ENCODE measurements at regions not wholly inside any gene's neighbourhood (a gene's known extent, or its start where the extent isn't known, plus 50 kb on each side); places are given as distances from the start of the nearest gene placed in this dataset.
"Not testable (repeated sequence)": the region's sequence is repeated elsewhere in the genome, so short reads cannot be mapped to it uniquely, and the experiment has no call there.

DNA sequence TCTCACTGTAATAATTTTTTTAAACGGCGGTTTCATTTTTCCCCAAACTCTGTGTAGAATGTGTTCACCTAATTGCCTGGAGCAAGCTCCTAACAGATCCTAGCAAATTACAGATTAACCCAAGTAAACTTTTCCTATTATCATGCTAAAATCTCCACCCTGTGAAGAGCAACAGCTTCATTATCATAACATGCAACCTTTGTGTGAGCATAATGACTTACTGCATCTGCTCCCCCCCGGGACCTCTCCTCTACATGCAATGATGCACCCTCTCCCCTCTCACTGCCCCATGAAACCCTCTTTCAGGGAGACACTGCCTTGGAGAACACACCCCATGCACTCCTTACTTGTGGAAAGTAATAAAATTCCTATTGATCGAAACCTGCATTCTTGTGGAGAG is 717.0 kb upstream of the TMPRSS15 start:
- no peak for DNase-seq

DNA sequence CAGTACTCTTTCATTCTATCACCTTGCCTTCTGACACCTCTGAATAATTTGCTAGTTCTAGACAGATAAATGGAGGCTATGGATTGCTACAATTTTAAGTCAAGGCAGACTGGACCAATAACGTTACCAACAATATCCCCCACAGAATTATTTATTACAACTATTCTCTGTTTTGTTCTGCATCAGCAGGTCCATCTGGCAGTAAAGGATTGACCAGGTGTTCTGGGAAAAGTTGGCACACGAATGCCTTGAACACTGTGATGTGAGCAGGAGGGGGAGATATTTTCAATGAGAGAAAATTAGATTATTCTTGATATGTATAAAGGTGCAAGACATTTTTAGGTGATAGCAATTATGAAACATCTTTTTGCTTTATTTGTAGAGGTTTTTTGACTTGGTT is 718.8 kb upstream of the TMPRSS15 start:
- peak; percentile 2 for DNase-seq

DNA sequence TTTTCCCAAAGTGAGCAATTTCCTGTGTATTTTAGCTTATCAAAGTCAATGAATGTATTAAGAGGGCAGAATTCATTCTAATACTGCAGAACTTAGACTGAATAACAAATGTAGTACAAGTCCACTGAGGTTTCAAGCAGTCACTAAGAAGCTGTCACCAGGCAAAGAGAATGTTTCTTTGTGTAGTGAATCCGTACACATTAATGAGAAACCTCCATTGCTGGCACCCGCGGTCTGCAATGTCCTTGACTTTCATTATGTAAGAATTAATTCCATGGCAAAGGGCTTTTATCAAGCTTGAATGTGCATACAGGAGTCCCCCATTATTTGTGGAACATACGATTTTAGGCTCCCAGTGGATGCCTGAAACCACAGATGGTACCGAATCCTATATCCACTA is 719.5 kb upstream of the TMPRSS15 start:
- DNase-seq = peak; percentile 1

- peak; percentile 1 for DNase-seq
Measured at GRCh38 chr21:19123525-19123924, 719.9 kb upstream of the TMPRSS15 start.

- peak; percentile 4 for DNase-seq
Measured at GRCh38 chr21:19124691-19125090, 721.1 kb upstream of the TMPRSS15 start.

DNA sequence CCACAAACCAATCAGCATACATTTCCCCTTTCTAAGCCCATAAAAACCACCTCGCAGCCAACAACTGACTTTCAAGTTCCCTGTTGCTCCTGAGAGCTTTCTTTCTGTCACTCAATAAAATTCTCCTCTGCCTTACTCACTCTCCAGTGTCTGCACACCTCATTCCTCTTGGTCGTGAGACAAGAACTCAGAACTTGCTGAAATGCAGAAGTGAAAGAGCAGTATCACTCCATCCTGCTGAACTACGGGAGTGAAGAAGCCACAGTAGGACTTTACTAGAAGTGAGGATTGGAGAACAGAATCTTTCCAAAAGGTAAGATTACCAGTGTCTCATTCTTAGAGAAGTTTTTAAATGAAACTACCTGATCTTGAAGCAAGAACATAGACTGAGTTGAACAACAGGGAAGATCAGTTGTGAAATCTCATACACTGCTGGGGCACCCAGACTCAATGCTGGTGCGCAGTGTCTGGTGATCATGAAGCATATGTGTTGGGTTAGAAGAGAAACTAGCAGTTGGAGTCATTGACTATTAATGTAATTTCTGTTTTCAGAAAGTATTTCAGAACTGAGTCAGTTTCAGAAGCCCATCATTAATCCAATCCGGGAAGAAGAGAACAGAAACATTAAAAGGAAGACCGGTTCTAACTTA is 726.9 kb upstream of the TMPRSS15 start:
- DNase-seq = no peak

GRCh38 chr21:19141511-19141910 is 737.9 kb upstream of the TMPRSS15 start:
- DNase-seq = no peak

- DNase-seq = peak; percentile 2
Measured at GRCh38 chr21:19145682-19146293, 742.2 kb upstream of the TMPRSS15 start.

GRCh38 chr21:19148056-19148455 is 744.5 kb upstream of the TMPRSS15 start:
- no peak for DNase-seq

- DNase-seq = peak; percentile 37
Measured at GRCh38 chr21:19171585-19171984, 768.0 kb upstream of the TMPRSS15 start.

- no peak for DNase-seq
Measured at GRCh38 chr21:19181604-19182140, 778.1 kb upstream of the TMPRSS15 start.

- DNase-seq = no peak
Measured at GRCh38 chr21:19197950-19198349, 794.4 kb upstream of the TMPRSS15 start.

DNA sequence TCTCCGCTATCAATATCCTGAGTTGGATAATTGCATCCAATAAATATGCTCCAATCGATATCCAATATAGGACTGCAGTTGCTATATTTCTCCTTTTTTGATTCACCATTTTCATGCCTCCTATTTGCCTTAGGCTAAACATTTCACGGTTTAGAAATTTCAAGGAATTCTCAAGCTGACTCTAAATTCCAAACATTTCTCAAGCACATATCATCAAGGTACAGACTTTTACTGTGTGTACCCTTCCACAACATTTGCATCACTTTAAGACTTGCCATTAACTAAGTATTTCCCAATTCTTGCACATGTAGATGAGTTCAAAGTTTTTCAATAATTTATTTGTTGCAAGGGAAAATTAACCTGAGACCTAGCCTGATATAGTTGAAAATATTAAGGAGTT is 795.2 kb upstream of the TMPRSS15 start:
- DNase-seq = no peak

GRCh38 chr21:19218163-19218562 is 814.6 kb upstream of the TMPRSS15 start:
- no peak for DNase-seq

- DNase-seq = no peak
Measured at GRCh38 chr21:19224090-19224489, 820.5 kb upstream of the TMPRSS15 start.

GRCh38 chr21:19228226-19228625 is 824.6 kb upstream of the TMPRSS15 start:
- peak; percentile 15 for DNase-seq

DNA sequence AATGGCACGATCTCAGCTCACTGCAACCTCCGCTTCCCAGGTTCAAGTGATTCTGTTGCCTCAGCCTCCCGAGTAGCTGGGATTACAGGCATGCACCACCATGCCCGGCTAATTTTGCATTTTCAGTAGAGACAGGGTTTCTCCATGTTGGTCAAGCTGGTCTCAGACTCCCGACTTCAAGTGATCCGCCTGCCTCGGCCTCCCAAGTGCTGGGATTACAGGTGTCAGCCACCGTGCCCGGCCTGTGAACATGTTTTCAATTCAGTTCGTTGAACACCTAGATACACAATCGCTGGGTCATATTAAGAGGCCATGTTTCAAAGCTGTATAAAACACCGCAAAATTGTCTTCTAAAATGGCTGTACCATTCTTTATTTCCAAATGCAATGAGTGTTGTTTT is 830.3 kb upstream of the TMPRSS15 start:
- DNase-seq = not testable (repeated sequence)

DNA sequence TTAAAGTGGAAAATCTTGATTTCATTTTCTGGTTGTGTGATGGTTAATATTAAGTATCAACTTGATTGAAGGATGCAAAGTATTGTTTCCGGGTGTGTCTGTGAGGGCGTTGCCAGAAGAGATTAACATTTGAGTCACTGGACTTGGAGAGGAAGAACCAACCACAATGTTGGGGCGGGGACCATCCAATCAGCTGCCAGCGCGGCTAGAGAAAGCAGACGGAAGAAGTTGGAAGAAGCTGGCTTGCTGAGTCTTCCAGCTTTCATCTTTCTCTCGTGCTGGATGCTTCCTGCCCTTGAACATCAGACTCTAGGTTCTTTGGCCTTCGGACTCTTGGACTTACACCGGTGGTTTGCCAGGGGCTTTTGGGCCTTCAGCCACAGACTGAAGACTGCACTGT is 832.6 kb upstream of the TMPRSS15 start:
- no peak for DNase-seq

DNA sequence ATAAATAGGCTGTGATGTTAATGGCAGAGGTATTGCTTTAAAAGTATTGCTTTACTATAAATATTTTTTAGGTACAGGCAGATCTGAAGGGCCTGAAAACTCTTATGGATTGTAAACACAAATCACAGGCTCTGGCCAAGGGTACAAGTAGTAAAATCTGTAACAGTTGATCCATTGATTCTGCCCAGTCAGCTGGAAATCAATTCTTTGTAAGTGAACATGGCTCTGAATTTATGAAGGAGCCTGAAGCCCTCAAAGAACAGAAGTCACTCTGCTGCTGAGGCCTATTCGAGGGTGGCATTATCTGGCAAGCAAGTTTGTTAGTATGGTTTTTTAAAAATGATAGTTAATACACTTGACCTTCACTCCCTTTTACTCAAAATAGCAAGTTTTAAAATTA is 834.0 kb upstream of the TMPRSS15 start:
- peak; percentile 78 for DNase-seq

DNA sequence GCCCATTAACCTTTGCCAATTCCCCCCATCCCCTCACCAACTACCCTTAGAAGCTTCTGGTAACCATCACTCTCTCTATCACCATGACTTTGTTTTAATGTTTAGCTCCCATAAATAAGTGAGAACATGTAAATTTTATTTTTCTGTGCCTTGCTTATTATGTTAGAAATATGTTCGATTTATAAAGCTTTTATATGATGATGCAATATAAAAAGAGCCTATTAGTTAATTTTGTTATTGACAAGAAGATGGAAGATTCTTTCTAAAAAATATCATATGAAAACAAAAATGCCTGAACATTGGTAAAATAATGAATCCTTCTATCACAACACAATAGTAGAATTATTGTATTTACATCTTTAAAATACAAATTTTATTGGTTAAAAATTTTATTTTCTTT is 836.1 kb upstream of the TMPRSS15 start:
- DNase-seq = no peak

- no peak for DNase-seq
Measured at GRCh38 chr21:19244502-19245187, 841.1 kb upstream of the TMPRSS15 start.

GRCh38 chr21:19245188-19245580 is 841.6 kb upstream of the TMPRSS15 start:
- no peak for DNase-seq

DNA sequence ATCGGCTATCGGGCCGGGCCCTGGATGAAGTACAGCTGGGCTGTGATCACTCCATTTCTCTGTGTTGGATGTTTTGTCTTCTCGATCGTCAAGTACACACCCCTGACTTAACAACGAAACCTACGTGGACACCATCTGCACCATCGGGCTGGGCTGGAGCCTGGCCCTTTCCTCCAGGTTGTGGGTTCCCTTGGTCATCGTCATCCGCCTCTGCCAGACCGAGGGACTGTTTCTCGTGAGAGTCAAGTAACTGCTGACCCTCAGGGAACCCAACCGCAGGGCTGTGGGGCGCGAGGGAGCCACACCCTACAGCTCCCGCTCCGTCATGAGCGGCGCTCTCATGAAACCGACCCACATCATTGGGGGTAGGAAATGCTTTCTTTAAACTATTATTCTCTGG is 842.4 kb upstream of the TMPRSS15 start:
- no peak for DNase-seq
